OCI-LY7 (cell line): ENCODE measurements at regions not wholly inside any gene's neighbourhood (a gene's known extent, or its start where the extent isn't known, plus 50 kb on each side); places are given as distances from the start of the nearest gene placed in this dataset.
"Not testable (repeated sequence)": the region's sequence is repeated elsewhere in the genome, so short reads cannot be mapped to it uniquely, and the experiment has no call there.

Experiments used
- BruUV-seq: library from RNA; stranded (reverse); fragments of 400-500 nt; replicated peaks from 2 replicates; lab custom pipeline; 2021; lab: Mats Ljungman, UMichigan
- CTCF ChIA-PET: fragments of 300-600 bp; sonication (Branson Sonifier 250); formaldehyde crosslinking; loops from one replicate; lab custom pipeline; 2022; ENCODE audit warnings: antibody characterized with exemption; ENCODE audit not compliant: unreplicated experiment; lab: Charles Lee
- POLR2A ChIA-PET: fragments of 300-600 bp; sonication (Branson Sonifier 250); formaldehyde crosslinking; loops from one replicate; lab custom pipeline; 2022; ENCODE audit warnings: antibody characterized with exemption; lab: Charles Lee
- DNase-seq: peaks from one replicate; pipeline ENCODE4 v3.0.0-alpha.2; 2015; ENCODE audit warnings: low spot score
- H2AFZ ChIP-seq: fragments of 200-600 bp; sonication (generic), shearing (Covaris generic); 2 replicates; pipeline ENCODE4 v1.6.1; 2014; ENCODE audit warnings: mild to moderate bottlenecking, antibody characterized with exemption, low read length, moderate library complexity
- H3K27ac ChIP-seq: fragments of 200-600 bp; sonication (generic); 2 replicates; pipeline ENCODE4 v1.5.1; 2014; ENCODE audit warnings: mixed run types, low read depth, mild to moderate bottlenecking, moderate library complexity, low read length, inconsistent platforms; ENCODE audit not compliant: poor library complexity, severe bottlenecking
- H3K36me3 ChIP-seq: fragments of 200-600 bp; sonication (generic); 2 replicates; pipeline ENCODE4 v1.6.1; 2014; ENCODE audit warnings: mild to moderate bottlenecking, antibody characterized with exemption, low read length, moderate library complexity, mixed read lengths; ENCODE audit not compliant: insufficient read depth
- H3K4me1 ChIP-seq: fragments of 200-600 bp; sonication (generic); 2 replicates; pipeline ENCODE4 v1.5.1; 2014; ENCODE audit warnings: mild to moderate bottlenecking, low read length; ENCODE audit not compliant: insufficient read depth, poor library complexity, severe bottlenecking
- H3K4me2 ChIP-seq: fragments of 200-600 bp; sonication (generic); 2 replicates; pipeline ENCODE4 v1.6.1; 2014; ENCODE audit warnings: mild to moderate bottlenecking, low read length
- H3K4me3 ChIP-seq: fragments of 200-600 bp; sonication (generic); 2 replicates; pipeline ENCODE4 v1.5.1; 2014; ENCODE audit warnings: mild to moderate bottlenecking, low read depth, low read length; ENCODE audit not compliant: poor library complexity, severe bottlenecking
- H3K79me2 ChIP-seq: fragments of 200-600 bp; sonication (generic); 2 replicates; pipeline ENCODE4 v1.6.1; 2016; ENCODE audit warnings: low read depth, mild to moderate bottlenecking, low read length, moderate library complexity, mixed read lengths; ENCODE audit not compliant: insufficient read depth
- H3K9me2 ChIP-seq: fragments of 200-600 bp; sonication (generic); 2 replicates; pipeline ENCODE4 v1.6.1; 2016; ENCODE audit warnings: mild to moderate bottlenecking, low read length, mixed read lengths; ENCODE audit not compliant: insufficient read depth
- H3K9me3 ChIP-seq: fragments of 200-600 bp; sonication (generic); 2 replicates; pipeline ENCODE4 v1.6.1; 2014; ENCODE audit warnings: mild to moderate bottlenecking, mixed run types, low read length, mixed read lengths
- H4K20me1 ChIP-seq: fragments of 200-600 bp; sonication (generic); 2 replicates; pipeline ENCODE4 v1.6.1; 2014; ENCODE audit warnings: mild to moderate bottlenecking, antibody characterized with exemption, low read length, moderate library complexity, mixed read lengths; ENCODE audit not compliant: insufficient read depth
- CTCF ChIP-seq: fragments of 200-600 bp; sonication (generic); conservative IDR thresholded peaks from 2 replicates; pipeline ENCODE4 v1.5.1; 2014; ENCODE audit warnings: mild to moderate bottlenecking, antibody characterized with exemption, low read length, moderate library complexity, mixed read lengths
- EZH2phosphoT487 ChIP-seq: fragments of 200-600 bp; sonication (generic); IDR thresholded peaks from 2 replicates; pipeline ENCODE4 v1.6.1; 2018; ENCODE audit warnings: low read depth, borderline replicate concordance, mild to moderate bottlenecking, mixed run types, antibody characterized with exemption, low read length, moderate library complexity, mixed read lengths
- intact Hi-C: fragments of 100-400 bp; cut with micrococcal nuclease; formaldehyde crosslinking; loops from one replicate; pipeline ENCODE4 v1.10.0; 2022; ENCODE audit not compliant: unreplicated experiment

GRCh38 chr13:50292081-50292480, 276.8 kb downstream of the KCNRG start:
- no TSS peak for BruUV-seq
- Histone ChIP-seq H3K36me3 (no peaks in the 10 kb centered on the region), H3K9me3 (no peaks in the 10 kb centered on the region), H3K4me2 (no peak overlapping the region), H3K4me1 (no peaks in the 10 kb centered on the region), H3K4me3 (no peak overlapping the region), H2AFZ (no peak overlapping the region), H3K27ac (no peak overlapping the region), H3K9me2 (no peaks in the 10 kb centered on the region), H4K20me1 (no peaks in the 10 kb centered on the region), H3K79me2 (no peaks in the 10 kb centered on the region)
- intact Hi-C loops, result no loop called here
- ChIA-PET CTCF (no interaction called here), POLR2A (interaction anchor here (0.6 kb wide), 2 partner anchors 31 to 36 kb away, joined by 3 read pairs; no protein-coding TSS in a partner anchor)
- TF ChIP-seq CTCF, result no peak
- no peak for TF ChIP-seq EZH2phosphoT487
- DNase-seq, result no peak

GRCh38 chr13:50294425-50294824, 279.2 kb downstream of the KCNRG start:
- intact Hi-C loops, BruUV-seq, CTCF ChIA-PET: not testable (repeated sequence)

GRCh38 chr13:50299546-50300249, 284.5 kb downstream of the KCNRG start:
- ChIA-PET POLR2A (interaction anchor here (1.2 kb wide), 1 partner anchor 11 kb away, joined by 5 read pairs; no protein-coding TSS in a partner anchor), CTCF (no interaction called here)
- Histone ChIP-seq H3K79me2 (no peaks in the 10 kb centered on the region), H3K27ac (no peak overlapping the region), H3K9me2 (no peaks in the 10 kb centered on the region), H4K20me1 (no peaks in the 10 kb centered on the region), H2AFZ (no peak overlapping the region), H3K4me2 (no peak overlapping the region), H3K4me1 (no peaks in the 10 kb centered on the region), H3K36me3 (no peaks in the 10 kb centered on the region), H3K9me3 (0 out of 2 replicates have a peak, but pooled peaks cover 4% of the 10 kb centered on the region), H3K4me3 (no peak overlapping the region)
- BruUV-seq, result no TSS peak
- intact Hi-C loops, result no loop called here
- no peak for DNase-seq
- TF ChIP-seq CTCF, result no peak
- no peak for TF ChIP-seq EZH2phosphoT487

More at GRCh38 chr13:50294425-50294824, 279.2 kb downstream of the KCNRG start:
- not testable (repeated sequence) for H3K4me1 ChIP-seq, H3K79me2 ChIP-seq, H3K4me2 ChIP-seq, H4K20me1 ChIP-seq, H3K36me3 ChIP-seq, H2AFZ ChIP-seq, H3K27ac ChIP-seq, DNase-seq, H3K4me3 ChIP-seq, H3K9me2 ChIP-seq, H3K9me3 ChIP-seq
- POLR2A ChIA-PET, result interaction anchor here (0.6 to 0.7 kb wide), 2 partner anchors 11 to 78 kb away, joined by 3 read pairs; no protein-coding TSS in a partner anchor
